Neural crest cell (in vitro differentiated cells): ENCODE measurements at regions not wholly inside any gene's neighbourhood (a gene's known extent, or its start where the extent isn't known, plus 50 kb on each side); places are given as distances from the start of the nearest gene placed in this dataset.

Experiments
- DNase-seq: peaks from one replicate; pipeline ENCODE4 v3.0.0; 2021; ENCODE audit warnings: low read depth, mixed read lengths, low spot score
- H3K27ac Mint-ChIP-seq: one replicate; pipeline ENCODE4 v1.8.0; 2021; ENCODE audit warnings: mild to moderate bottlenecking, mixed read lengths; ENCODE audit not compliant: unreplicated experiment
- H3K27me3 Mint-ChIP-seq: 2 replicates; pipeline ENCODE4 v1.8.0; 2021; ENCODE audit warnings: low read depth, mild to moderate bottlenecking, mixed read lengths
- H3K36me3 Mint-ChIP-seq: 2 replicates; pipeline ENCODE4 v1.8.0; 2021; ENCODE audit warnings: low read depth, mild to moderate bottlenecking, mixed read lengths
- H3K4me1 Mint-ChIP-seq: 2 replicates; pipeline ENCODE4 v1.8.0; 2021; ENCODE audit warnings: mixed read lengths
- H3K4me3 Mint-ChIP-seq: one replicate; pipeline ENCODE4 v1.8.0; 2021; ENCODE audit warnings: mild to moderate bottlenecking, mixed read lengths
- H3K9me3 Mint-ChIP-seq: 2 replicates; pipeline ENCODE4 v1.8.0; 2021; ENCODE audit warnings: mixed read lengths
- TF ChIP-seq, protein P1 (sequence below): fragments of 200-600 bp; sonication (generic); conservative IDR thresholded peaks from 2 replicates; pipeline ENCODE4 v1.5.0; 2021; ENCODE audit warnings: antibody characterized with exemption, mild to moderate bottlenecking

DNA sequence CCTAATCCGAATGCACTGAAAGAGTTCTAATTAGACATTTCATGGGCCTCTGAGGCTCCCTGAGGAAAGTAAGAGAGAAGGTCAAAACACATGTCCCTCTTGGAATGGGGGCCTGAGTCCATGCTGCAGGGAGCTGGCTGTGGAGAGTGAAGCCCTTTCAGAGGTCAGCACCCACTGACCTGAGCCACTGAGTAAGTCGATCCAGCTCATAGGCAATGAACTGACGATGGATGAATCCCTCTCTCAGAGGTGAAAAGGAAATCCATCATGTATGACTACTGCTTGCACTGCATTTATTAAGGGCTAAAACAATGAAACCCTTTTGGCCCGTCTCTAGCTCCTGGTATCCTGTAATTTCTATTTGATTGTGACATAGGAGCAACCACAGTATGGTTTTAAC is 288.9 kb upstream of the VLDLR start:
- TF ChIP-seq, protein P1, sequence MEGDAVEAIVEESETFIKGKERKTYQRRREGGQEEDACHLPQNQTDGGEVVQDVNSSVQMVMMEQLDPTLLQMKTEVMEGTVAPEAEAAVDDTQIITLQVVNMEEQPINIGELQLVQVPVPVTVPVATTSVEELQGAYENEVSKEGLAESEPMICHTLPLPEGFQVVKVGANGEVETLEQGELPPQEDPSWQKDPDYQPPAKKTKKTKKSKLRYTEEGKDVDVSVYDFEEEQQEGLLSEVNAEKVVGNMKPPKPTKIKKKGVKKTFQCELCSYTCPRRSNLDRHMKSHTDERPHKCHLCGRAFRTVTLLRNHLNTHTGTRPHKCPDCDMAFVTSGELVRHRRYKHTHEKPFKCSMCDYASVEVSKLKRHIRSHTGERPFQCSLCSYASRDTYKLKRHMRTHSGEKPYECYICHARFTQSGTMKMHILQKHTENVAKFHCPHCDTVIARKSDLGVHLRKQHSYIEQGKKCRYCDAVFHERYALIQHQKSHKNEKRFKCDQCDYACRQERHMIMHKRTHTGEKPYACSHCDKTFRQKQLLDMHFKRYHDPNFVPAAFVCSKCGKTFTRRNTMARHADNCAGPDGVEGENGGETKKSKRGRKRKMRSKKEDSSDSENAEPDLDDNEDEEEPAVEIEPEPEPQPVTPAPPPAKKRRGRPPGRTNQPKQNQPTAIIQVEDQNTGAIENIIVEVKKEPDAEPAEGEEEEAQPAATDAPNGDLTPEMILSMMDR: no peak
- no peak overlapping the region for H3K4me3 Mint-ChIP-seq
- H3K36me3 Mint-ChIP-seq: no peaks in the 10 kb centered on the region
- H3K9me3 Mint-ChIP-seq: no peaks in the 10 kb centered on the region
- H3K27ac Mint-ChIP-seq: no peak overlapping the region
- no peaks in the 10 kb centered on the region for H3K27me3 Mint-ChIP-seq
- peaks cover 14% of the 10 kb centered on the region for H3K4me1 Mint-ChIP-seq
- no peak for DNase-seq

DNA sequence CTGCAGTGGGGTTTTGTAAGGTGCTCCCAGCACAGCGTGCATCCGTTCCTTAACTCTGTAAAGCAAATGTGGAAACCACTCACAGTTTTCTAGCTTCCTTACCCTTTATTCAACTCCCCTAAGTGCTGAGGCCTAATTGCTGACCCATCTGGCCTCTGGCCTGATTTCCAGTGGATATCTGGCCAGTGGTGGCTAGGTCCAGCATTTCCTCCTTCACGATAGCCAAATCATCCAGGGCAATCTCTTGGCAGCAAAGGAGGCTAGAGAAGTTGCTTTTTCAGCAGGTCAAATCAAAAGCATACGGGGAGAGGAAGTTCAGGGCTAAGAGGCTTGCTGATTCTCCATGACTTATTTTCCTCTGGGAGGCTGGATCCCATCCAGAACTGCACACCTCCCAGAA is 286.3 kb upstream of the VLDLR start:
- Mint-ChIP-seq H3K27ac (no peak overlapping the region), H3K4me1 (peaks cover 19% of the 10 kb centered on the region), H3K4me3 (no peak overlapping the region), H3K36me3 (no peaks in the 10 kb centered on the region), H3K9me3 (no peaks in the 10 kb centered on the region), H3K27me3 (no peaks in the 10 kb centered on the region)
- TF ChIP-seq, protein P1: no peak
- no peak for DNase-seq

DNA sequence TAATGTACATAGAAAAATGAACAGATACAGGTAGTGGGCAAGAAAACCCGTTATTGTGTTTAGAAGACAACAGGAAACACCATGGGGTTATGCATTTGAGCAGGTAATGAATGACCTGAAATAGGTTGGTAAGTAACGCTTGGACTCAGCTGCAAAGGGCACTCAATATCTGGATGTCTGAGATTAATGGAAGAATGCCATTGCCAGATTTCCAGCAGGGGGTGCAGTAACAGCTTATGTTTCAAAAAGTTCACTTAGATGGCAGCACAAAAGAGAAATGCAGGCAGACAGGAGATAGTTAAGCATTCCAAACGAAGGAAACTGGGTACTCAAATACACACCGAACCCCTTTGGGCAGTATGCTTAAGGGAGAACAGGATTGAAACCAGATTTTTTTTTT is 285.5 kb upstream of the VLDLR start:
- TF ChIP-seq, protein P1: peak; percentile 50
- no peak overlapping the region for H3K4me3 Mint-ChIP-seq
- no peaks in the 10 kb centered on the region for H3K36me3 Mint-ChIP-seq
- H3K9me3 Mint-ChIP-seq: no peaks in the 10 kb centered on the region
- H3K27ac Mint-ChIP-seq: no peak overlapping the region
- peaks cover 19% of the 10 kb centered on the region for H3K4me1 Mint-ChIP-seq
- no peaks in the 10 kb centered on the region for H3K27me3 Mint-ChIP-seq
- DNase-seq: no peak

- Mint-ChIP-seq H3K4me1 (peaks cover 19% of the 10 kb centered on the region), H3K9me3 (peaks cover 2% of the 10 kb centered on the region), H3K4me3 (no peak overlapping the region), H3K36me3 (no peaks in the 10 kb centered on the region), H3K27ac (no peak overlapping the region), H3K27me3 (no peaks in the 10 kb centered on the region)
- no peak for DNase-seq
- TF ChIP-seq, protein P1: no peak
Observed at GRCh38 chr9:2337131-2337530, 284.5 kb upstream of the VLDLR start.

- DNase-seq: no peak
- Mint-ChIP-seq H3K4me1 (peaks cover 14% of the 10 kb centered on the region), H3K36me3 (no peaks in the 10 kb centered on the region), H3K27me3 (no peaks in the 10 kb centered on the region), H3K9me3 (peaks cover 5% of the 10 kb centered on the region), H3K27ac (no peak overlapping the region), H3K4me3 (no peak overlapping the region)
- TF ChIP-seq, protein P1: no peak
Observed at GRCh38 chr9:2337627-2338026, 284.0 kb upstream of the VLDLR start.
